Stimulated activated naive CD4-positive, alpha-beta T cell treated with Interleukin-2 at 50 U/mL for 16 hours (primary cell): ENCODE measurements at regions not wholly inside any gene's neighbourhood (a gene's known extent, or its start where the extent isn't known, plus 50 kb on each side); places are given as distances from the start of the nearest gene placed in this dataset.

Experiments
- DNase-seq: peaks from one replicate; lab custom pipeline; 2025; lab: John Stamatoyannopoulos, UW

DNA sequence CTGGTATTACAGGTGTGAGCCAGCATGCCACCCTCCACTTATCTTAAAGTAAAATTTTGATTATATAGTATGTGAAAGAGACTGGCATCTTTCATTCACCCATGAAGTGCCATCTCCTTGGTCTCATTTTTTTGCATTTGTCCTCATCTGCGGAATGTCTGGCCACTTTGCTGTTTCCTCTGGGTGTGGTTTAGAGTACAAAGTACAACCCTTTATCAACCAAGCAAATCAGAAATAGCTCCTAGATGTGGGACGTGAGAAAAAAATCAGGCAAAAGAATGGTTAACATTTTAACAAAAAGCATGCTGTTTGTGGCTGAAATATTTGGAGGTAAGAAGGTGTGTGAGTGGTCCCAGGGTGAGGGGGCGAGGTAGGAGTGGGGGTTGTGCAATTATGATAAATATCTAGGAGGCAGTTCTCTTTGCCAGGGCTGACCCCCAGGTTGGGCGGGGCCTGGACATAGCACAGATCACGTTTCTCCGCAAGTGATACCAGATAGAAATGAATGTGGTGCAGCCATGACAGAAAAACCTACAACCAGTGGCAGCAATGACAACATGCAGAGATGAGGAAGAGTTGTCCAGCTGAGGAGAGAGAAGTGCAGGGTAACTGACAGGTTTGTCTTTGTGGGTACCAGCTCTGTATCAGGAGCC is 115.8 kb upstream of the SERTAD2 start:
- DNase-seq = no peak

DNA sequence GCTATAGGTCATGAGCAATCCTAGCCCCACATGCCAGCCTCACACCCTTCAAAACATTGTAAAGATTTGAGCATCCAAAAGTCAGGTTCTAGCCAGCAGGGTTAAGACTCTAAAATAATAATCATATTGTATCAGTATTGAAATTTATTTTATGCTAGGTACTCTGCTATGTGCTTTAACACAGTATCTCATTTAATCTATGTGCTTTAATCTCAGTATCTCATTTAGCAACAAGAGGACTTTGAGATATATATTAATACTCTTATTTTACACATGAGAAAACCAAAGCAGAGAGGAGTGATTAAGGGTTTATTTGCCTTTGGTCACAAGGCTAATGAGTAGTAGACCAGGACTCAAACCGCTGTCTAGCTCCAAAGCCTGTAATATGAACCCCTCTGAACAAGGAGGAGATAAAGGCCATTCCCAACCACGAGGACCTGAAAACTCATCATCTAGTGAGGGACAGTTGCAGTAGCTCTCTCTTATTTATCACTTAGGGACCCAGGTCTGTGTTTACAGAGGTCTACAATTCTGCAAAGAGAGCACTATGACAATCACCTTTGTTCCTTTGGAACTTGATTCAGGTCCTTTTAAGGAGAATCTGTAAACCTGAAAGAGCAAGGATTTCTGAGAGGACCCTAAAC is 116.5 kb upstream of the SERTAD2 start:
- no peak for DNase-seq

DNA sequence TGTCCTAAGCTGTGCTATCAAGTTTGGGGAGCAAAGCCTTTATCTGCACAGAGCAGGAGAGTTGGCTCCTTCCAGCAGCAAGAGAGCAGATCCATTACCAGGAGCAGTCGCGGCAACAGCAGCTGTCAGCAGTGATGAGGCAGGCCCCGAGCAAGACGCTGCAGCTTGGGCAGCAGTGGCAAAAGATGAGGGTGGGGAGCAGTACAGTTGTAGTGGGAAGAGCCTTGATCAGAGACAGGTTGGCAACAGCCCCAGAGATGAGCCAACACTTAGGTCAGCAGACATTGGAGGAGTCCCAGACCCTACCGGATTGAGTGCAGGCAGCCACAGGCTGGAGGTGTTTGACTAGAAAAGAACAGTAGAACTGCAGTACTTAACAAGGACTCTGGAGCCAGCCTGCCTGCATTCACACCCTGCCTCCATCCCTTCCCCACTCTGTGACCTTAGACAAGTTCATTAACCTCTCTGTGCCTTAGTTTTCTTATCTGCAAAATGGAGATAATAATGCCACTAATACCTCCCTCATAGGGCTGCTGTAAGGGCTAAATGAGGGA is 117.1 kb upstream of the SERTAD2 start:
- DNase-seq = no peak

DNA sequence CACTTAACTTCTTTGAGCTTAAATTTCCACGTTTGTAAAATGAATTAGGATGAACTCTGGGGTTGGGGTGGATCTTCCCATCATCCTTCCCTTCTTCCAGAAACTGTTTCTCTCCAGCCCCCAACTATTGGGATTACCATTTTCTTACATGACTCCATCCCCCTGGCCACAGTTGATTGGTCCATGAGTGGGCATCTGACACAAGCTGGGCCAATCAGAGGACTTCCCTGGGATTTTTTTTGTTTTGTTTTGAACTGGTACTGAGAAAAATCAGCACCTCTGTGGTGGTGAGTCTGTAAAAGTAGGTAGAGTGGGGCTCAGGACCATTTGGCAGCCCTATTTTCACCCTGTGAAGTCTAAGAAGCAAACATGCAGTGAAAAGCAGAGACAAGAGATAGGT is 118.0 kb upstream of the SERTAD2 start:
- no peak for DNase-seq

DNA sequence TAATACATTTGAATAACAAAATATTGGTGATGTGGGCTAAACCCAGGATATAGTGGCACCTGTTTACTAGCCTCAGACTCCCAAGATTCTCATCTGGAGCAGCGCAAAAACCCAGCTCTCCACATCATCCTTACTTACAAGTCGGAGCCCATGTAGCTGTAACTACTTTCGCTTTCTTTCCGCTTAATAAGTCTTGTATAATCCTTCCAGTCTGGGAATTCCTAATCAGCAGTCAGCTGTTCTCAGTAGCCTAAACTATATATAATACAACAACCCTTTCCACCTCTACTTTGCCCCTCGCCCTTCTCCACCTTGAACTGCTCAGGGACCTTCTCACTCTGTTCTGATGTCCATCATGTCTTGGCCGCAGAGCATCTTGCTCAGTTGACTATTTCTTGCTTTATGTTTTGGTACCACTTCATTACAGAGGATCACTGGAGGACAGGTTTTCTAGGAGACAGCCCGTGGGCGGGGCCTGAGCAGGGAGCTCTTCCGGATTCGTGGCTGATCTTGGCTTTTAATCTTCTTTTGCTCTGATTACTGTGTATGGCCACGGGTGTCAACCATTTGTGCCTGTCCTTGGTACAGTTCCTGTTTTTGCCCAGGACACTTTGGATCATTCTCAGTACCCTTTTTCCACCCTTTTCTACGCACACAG is 119.9 kb upstream of the SERTAD2 start:
- DNase-seq = no peak

DNA sequence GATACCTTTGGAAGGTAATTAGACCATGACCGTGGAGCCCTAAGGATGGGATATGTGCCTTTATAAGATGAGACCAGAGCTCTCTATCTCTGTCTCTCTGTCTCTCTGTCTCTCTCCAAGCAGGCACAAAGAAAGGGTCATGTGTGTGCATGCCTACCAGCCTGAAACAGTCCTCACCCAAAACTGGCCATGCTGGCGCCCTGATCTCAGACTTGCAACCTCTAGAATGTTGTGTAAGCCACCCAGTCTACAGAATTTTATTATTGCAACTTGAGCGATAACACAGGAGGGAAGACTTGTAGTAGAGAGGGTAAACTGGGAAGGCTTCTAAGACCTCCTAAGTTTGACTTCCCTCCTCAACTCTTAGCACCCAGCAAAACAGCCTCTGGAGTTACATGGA is 124.1 kb upstream of the SERTAD2 start:
- no peak for DNase-seq

DNA sequence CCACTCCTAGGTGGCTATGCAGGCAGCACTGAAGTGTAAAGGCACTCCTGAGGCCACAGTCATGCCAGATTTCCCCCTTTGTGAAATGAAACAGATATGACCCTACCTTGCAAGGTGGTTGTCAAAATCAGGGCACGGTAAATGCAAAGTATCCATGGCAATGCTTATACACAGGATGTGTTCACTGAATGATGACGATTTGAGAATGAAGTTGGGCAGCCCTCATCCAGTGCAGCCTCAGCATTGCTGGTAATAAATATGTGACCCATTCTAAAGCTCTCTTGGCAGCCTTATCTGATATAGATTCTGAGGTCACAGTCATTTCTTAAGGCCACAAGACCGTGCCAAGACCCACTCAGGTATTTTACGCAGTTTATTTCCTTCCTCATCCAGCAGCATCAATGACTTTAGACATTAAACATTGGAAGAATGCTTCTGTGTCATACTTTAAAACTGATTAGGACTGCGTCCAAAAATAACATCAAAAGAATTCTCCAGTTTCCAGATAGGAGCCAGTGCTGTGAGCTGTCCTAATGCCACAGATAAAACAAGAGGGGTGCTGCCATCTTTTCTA is 125.5 kb upstream of the SERTAD2 start:
- no peak for DNase-seq

DNA sequence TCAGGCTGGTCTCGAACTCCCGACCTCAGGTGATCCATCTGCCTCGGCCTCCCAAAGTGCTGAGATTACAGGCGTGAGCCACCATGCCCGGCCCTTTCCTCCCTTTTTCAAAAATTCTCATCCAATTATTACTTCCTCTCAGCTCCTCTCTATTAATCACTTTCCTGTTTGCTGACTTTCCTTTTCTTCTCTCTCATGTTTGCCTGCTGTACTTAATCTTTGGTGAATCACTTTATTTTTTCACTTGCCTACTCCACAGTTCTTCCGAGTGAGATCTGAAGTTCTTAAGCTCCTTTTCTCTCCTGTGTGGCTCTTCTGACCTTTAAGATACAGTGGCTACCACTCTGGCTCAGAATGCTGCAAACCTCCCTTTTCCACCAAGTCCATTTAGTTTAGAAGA is 126.3 kb upstream of the SERTAD2 start:
- DNase-seq = no peak

DNA sequence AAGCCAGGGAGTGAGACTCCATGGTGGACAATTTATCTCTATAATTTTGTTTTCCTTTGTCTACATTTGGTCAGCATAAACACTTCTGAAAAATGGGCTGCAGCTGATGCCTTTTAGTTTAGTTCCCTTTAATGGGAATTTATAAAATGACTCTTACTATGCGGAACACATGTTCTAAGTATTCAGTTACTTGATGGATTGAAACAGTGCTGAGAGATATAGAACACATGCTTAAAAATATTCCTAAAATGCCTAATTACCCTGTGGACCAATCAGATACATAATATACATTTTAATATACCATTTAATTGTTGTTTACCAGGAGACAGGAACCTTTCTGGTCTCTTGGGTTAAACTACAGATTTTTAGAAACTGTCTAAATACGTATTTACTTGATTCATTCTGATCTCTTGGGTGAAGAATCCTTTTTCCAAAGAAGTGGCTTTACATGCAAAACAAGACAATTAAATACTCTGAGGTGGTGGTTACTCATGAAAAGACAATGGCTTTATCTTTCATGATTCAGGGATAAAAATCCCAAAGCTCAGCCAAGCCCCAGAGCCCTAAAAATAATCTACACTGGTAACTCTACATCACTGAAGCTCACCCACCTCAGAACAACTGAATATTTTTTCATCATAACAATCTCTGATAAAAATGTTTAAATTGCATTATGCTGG is 128.1 kb upstream of the SERTAD2 start:
- DNase-seq = no peak

DNA sequence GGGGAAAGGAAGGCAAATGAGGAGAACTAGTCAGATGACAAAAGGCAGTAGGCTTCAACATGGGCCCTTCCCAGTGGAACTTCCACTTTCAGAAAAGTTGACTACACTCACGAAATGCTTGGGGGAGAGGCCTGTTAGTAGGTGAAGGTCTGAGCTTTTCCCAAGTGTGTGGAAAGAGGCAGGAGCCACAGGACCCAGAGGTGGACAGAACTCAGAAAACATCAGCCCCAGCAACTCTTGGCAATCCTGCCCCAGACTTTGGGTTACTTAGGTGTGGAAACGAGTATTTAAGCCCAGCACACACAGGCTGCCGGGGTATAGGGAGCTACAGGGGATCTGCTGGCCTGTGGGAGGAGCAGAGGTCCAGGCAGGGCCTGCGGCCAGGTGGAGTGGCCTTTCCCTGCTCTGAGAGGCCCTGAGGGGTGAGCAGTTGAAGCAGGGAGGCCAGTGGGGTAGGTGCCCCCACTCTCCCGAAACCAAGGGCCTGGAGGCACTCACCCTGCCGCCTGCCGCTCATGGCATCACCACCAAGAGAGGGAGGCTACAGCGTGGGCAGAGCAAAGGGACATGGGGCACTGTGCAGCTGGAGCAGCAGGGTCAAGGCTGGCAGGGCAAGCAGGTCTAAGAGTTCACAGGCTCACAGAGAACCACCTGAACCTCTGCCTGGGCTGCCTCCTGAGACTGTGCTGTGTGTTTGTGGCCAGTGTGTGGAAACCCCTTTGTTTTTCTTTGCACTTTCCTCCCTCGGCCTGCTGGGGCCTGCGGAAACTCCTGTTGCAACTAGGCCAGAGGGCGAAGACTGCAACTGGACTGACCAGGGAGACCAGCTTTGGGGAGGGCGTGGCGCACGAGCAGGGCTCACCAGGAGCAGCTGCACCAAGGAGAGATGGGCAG is 130.7 kb upstream of the SERTAD2 start:
- no peak for DNase-seq

DNA sequence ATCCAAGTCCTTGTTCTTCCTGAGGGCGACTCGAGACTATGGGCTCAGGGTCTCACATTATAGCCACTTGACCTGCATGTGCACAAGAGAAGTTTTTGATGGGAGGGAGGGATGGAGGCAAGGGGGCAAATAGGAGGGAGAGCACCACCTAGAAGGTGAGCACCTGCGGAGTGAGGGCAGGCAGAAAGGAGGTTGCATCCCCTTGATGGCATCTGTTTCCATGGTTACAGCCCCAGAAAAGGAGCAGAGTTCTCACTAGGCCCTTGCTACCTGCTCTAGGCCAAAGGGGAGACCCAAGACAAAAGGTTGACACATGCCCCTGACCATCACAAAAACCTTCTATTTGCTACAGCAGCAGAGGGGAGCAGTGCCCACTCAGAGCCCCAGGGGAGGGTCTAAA is 131.5 kb upstream of the SERTAD2 start:
- no peak for DNase-seq

DNA sequence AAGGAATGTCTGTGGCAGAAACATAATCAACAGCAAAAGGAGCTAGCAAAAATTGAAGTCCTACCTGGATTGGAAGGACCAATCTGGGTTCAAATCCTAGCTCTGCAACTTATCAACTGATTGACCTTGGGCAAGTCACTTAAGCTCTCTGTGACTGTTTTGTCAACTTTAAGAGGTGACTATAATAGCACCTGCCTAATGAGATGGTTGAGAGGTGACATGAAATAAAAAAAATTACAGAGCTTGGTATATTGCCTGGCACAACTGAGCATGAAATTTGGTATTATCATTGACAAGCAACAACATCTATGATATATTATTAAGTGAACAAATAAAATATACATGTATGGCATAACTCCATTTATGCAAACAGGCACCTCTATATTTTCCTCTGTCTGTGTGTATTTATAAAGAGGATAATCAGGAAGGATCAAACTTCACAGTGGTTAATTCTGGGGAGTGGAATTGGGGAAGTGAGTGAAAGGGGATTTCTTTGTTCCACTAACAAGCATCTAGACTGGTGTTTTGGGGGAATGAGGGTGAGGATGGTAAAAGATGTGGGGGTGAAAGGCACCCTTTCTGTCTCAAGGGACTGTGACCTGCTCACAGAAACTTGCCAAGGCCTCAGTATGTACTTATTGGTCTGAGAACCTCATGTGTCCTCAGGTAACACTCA is 132.8 kb upstream of the SERTAD2 start:
- DNase-seq = no peak

DNA sequence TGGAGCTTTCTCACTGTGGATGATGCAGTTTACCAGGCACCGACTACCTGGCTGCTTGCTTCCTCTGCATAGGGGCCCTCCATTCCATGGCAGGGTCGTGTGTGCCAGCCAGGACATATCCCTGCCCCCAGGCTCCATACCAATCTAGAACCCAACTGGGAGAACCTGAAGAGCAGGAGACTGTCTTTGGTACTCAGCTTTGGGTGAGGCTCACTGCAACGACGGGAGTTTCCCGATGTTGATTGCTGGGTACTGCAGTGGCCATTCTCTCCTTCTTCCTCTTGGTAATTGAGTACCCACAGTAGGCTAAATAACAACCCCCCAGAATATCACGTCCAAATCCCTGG is 133.3 kb upstream of the SERTAD2 start:
- DNase-seq = no peak

DNA sequence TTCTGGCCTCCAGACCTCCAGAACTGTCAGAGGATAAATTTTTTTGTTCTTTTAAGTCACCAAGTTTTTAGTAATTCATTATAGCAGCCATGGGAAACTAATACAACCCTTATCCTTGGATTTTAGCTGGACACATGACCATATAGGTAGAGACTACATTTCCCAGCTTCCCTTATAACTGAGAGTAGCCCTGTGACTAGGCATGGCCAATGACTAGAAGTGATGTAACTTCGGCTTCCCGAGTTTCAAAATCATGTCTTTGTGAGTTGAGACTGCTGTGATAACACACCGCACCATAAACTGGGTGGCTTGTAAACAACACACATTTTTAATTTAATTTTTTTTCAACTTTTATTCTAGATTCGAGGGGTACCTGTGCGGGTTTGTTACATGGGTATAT is 134.0 kb upstream of the SERTAD2 start:
- DNase-seq = no peak

DNA sequence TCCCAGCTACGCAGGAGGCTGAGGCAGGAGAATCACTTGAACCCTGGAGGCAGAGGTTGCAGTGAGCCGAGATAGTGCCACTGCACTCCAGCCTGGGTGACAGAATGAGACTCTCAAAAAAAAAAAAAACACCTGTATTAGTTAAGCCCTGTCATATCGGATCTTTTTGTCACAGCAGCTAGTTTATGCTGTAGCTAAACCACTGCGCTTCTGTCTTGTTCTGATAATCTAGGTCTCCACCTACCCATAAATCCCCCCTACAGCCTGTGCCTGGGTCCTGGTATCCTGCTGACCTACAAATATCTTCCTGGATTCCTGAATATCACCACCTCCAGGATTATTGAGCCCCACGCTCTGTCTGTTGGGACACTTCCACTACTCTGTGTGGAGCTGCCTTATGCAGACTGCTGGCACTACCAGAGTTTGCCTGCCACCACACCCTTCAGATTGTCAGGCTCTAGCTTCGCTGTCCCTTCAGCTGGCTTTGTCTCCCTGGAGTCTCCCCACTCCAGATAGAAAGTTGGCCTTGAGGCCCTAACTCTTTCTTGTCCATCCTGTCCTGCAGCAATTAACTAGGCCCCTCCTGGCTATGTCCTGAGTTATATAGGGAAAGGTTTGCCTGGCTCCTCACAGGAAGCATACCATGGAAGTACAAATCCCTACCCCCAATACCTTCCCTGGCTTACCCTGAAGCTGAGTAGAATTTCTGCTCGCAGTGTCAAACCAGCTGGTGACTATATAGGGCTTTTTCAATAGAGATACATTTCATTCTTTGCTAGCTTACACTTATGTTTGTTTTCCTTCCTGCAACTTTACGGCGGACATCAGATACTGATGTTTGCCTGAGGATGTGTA is 136.0 kb upstream of the SERTAD2 start:
- no peak for DNase-seq

DNA sequence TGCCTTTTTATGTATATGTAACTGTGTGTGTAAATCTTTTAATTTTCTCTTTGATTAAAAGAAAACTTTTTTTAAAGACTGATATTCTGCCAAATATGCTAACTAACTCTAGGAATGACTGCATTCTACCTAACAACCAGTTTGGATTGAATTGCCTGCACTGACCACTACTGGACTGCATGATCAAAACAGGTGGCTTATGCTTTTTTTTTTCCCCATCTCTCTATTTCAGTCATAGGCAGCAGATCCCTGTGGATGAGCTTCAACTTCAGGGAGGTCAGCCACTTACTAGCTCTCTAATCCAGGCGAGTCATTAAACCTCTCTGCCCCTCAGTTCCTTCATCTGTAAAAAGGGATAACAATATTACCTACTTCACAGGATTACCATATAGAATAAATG is 138.6 kb upstream of the SERTAD2 start:
- no peak for DNase-seq

DNA sequence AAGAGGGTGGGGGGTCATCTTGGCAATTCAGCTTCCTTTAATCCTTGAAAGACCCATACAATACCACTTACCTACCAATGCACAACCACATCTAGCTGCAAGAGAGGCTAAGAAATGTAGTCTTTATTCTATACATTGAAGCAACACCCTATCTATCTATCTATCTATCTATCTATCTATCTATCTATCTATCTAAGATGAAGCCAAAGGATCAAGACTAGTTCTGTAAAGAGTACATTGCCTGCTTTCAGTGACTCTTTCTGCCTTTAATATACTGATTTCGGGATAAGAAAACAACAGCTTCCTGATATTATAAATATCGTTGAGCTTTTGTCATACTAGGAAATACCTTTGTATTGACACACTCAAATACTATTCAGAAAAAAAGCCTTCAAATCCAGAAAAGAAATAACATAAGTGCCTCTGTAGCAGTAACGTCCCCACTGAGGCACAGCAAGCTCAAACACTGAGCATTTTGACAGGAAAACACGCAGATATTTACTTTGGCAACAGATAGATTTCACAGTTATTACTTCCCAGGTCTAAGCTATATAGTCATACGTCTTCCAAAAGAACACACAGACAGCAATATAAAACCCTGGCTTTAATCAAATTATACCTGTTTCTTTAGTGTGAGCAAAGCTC is 139.4 kb upstream of the SERTAD2 start:
- DNase-seq = no peak

DNA sequence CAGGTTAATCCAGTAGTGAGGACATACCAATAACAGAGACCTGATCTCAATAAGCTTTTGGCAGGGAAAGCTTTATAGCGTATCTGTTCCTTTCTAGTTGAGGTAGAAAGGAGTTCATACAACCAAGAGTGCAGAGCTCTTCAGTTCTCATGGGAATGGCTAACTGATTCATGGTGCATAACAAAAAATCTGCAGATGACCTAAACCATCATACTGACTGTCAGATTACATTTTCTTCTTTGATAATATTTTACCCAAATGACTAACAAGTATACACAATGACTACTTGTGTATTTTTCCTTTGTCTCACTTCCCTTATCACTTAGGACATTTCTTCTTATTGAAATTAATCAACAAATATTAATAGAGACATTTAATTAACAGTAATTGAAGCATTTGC is 140.0 kb upstream of the SERTAD2 start:
- no peak for DNase-seq

DNA sequence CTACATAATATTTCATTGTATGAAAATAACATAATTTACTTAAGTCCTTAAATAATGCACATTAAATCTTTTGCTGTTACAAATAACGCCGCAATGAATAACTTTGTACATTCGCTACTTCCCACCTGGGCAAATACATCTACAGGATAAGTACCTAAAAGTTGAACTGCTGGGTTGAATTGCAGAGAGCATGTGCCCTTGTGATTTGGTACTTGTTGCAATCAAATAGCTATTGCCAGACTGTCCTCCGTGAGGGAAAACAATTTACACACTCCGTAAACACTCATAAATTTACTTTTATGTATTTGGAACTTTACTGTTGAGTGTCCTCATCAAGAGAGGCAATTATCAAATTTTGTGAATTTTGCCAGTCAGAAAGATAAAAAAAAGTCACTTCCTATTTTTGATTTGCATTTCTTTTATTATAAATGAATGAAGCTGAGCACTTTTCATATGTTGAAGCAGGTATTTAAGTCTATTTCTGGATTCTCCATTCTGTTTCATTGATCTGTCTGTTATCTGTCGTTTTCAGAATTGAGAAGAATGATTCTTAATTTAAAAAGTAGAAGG is 140.8 kb upstream of the SERTAD2 start:
- DNase-seq = no peak
